ENCODE measurements at regions not wholly inside any gene's neighbourhood (a gene's known extent, or its start where the extent isn't known, plus 50 kb on each side); places are given as distances from the start of the nearest gene placed in this dataset.

DNA sequence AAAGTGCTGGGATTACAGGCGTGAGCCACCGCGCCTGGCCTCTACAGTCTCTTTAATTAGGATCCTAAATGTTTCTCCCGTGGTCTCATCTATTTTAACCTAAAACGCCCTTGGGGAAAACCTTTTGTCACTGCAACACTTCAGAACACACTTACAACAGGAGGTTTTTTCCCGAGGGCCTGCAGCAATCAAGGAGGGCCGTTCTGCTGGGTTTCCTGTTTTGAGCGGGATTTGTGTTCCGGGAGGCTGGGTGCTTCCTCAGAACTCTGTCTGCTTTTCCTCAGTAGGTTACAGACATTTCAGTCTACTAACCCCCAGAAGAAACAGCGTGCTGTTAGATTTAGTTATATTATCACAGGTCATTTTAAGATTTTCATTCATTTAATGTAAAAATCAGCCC lies 65.4 kb upstream of the IRX4 start:
- Mint-ChIP-seq H3K4me3 (ENCODE audit: unreplicated experiment) (no peak overlapping the region), H3K27ac (ENCODE audit: unreplicated experiment) (no peak overlapping the region), H3K9me3 (ENCODE audit: unreplicated experiment) (no peaks in the 10 kb centered on the region), H3K27me3 (ENCODE audit: unreplicated experiment) (peaks cover 9% of the 10 kb centered on the region), H3K36me3 (ENCODE audit: unreplicated experiment) (no peaks in the 10 kb centered on the region), H3K4me1 (ENCODE audit: unreplicated experiment) (no peaks in the 10 kb centered on the region)
- no peak for DNase-seq (ENCODE audit: extremely low spot score, unreplicated experiment)
- TF ChIP-seq, protein P1, sequence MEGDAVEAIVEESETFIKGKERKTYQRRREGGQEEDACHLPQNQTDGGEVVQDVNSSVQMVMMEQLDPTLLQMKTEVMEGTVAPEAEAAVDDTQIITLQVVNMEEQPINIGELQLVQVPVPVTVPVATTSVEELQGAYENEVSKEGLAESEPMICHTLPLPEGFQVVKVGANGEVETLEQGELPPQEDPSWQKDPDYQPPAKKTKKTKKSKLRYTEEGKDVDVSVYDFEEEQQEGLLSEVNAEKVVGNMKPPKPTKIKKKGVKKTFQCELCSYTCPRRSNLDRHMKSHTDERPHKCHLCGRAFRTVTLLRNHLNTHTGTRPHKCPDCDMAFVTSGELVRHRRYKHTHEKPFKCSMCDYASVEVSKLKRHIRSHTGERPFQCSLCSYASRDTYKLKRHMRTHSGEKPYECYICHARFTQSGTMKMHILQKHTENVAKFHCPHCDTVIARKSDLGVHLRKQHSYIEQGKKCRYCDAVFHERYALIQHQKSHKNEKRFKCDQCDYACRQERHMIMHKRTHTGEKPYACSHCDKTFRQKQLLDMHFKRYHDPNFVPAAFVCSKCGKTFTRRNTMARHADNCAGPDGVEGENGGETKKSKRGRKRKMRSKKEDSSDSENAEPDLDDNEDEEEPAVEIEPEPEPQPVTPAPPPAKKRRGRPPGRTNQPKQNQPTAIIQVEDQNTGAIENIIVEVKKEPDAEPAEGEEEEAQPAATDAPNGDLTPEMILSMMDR (IDR thresholded peaks at IDR 0.05): no peak

GRCh38 chr5:1946776-1947175 lies 64.1 kb upstream of the IRX4 start:
- no peak for DNase-seq (ENCODE audit: extremely low spot score, unreplicated experiment)
- Mint-ChIP-seq H3K27ac (ENCODE audit: unreplicated experiment) (no peak overlapping the region), H3K27me3 (ENCODE audit: unreplicated experiment) (peaks cover 9% of the 10 kb centered on the region), H3K4me3 (ENCODE audit: unreplicated experiment) (no peak overlapping the region), H3K9me3 (ENCODE audit: unreplicated experiment) (no peaks in the 10 kb centered on the region), H3K4me1 (ENCODE audit: unreplicated experiment) (no peaks in the 10 kb centered on the region), H3K36me3 (ENCODE audit: unreplicated experiment) (no peaks in the 10 kb centered on the region)
- TF ChIP-seq, protein P1 (IDR thresholded peaks at IDR 0.05): no peak

DNA sequence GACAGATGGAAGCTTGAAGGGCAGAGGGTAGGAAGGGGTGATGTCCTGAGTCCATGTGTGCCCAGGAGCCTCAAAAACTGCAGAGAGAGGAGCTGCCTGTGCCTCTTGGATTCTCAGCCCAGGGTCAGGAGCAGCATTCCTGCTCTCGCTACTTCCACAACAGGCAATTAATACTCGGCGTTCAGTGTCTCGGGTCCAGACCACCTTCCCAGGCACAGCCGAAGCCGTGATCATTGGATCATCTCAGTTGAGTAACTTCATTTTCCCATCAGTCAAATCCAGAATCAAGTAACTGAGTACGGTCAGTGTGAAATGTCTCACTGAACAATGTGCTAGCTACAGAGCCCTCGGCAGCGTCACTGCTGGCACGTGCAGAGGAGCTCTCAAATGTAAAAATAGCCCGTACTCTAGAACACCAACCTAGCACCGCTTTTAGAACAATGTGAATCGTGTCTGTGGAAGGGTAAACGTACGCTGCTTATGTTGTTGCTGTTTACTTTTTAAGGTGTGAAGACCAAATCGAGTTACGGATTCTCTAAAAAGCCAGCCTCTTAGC lies 63.5 kb upstream of the IRX4 start:
- H3K4me1 Mint-ChIP-seq (ENCODE audit: unreplicated experiment): no peaks in the 10 kb centered on the region
- H3K27me3 Mint-ChIP-seq (ENCODE audit: unreplicated experiment): peaks cover 9% of the 10 kb centered on the region
- DNase-seq (ENCODE audit: extremely low spot score, unreplicated experiment): no peak
- H3K9me3 Mint-ChIP-seq (ENCODE audit: unreplicated experiment): no peaks in the 10 kb centered on the region
- TF ChIP-seq, protein P1 (IDR thresholded peaks at IDR 0.05): no peak
- no peak overlapping the region for H3K27ac Mint-ChIP-seq (ENCODE audit: unreplicated experiment)
- no peaks in the 10 kb centered on the region for H3K36me3 Mint-ChIP-seq (ENCODE audit: unreplicated experiment)
- H3K4me3 Mint-ChIP-seq (ENCODE audit: unreplicated experiment): no peak overlapping the region

DNA sequence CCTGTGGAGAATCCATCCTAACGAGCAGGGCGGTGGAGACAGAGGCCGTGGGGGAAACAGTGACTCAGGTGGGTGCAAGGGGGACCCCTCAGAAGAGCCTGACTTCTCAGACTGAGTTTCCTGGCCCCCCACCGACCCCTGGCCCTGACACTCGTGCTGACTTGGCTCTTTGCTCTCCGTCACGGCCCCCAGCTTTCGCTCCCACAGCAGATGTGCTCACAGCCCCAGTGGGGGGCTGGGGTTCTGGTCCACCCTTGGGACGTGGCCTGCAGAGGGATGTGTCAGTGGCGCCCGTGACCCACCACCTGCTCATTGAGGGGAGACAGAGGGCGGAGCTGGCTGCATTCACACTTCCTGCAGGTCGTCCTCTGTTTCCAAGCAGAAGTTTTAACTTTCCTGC lies 62.9 kb upstream of the IRX4 start:
- TF ChIP-seq, protein P1 (IDR thresholded peaks at IDR 0.05): no peak
- no peaks in the 10 kb centered on the region for H3K9me3 Mint-ChIP-seq (ENCODE audit: unreplicated experiment)

DNA sequence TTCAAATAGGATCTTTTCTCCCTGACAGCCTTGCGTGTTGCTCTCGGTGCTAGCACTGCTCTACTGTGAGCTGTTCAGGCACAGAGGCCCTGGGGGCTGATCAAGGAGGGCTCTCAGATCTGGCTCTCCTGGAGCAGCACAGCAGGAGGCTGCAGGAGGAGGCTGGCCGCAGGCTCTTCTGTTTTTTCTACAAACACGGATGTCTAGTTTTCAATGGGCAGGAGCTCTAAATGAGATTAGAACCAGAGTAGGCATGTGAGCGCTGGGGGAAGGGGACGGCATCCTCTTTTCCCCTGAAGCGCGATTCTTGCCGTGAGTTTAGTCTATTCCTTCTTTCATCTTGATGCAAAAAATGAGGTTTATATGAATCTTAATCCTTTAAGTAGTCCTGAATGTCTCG lies 61.7 kb upstream of the IRX4 start:
- H3K27ac Mint-ChIP-seq (ENCODE audit: unreplicated experiment): no peak overlapping the region
- H3K4me1 Mint-ChIP-seq (ENCODE audit: unreplicated experiment): no peaks in the 10 kb centered on the region
- DNase-seq (ENCODE audit: extremely low spot score, unreplicated experiment): no peak
- TF ChIP-seq, protein P1 (IDR thresholded peaks at IDR 0.05): no peak
- no peaks in the 10 kb centered on the region for H3K9me3 Mint-ChIP-seq (ENCODE audit: unreplicated experiment)
- peaks cover 9% of the 10 kb centered on the region for H3K27me3 Mint-ChIP-seq (ENCODE audit: unreplicated experiment)
- no peak overlapping the region for H3K4me3 Mint-ChIP-seq (ENCODE audit: unreplicated experiment)
- no peaks in the 10 kb centered on the region for H3K36me3 Mint-ChIP-seq (ENCODE audit: unreplicated experiment)

More for the DNA sequence above, 62.9 kb upstream of the IRX4 start:
- no peaks in the 10 kb centered on the region for H3K36me3 Mint-ChIP-seq (ENCODE audit: unreplicated experiment)
- H3K4me1 Mint-ChIP-seq (ENCODE audit: unreplicated experiment): no peaks in the 10 kb centered on the region
- no peak for DNase-seq (ENCODE audit: extremely low spot score, unreplicated experiment)
- H3K27ac Mint-ChIP-seq (ENCODE audit: unreplicated experiment): no peak overlapping the region
- no peak overlapping the region for H3K4me3 Mint-ChIP-seq (ENCODE audit: unreplicated experiment)
- H3K27me3 Mint-ChIP-seq (ENCODE audit: unreplicated experiment): peaks cover 9% of the 10 kb centered on the region
